K562 (cell line): ENCODE measurements at regions not wholly inside any gene's neighbourhood (a gene's known extent, or its start where the extent isn't known, plus 50 kb on each side); places are given as distances from the start of the nearest gene placed in this dataset.

Source experiments
- ATAC-seq: fragments of 200-7000 bp; cut with Tn5 transposase; 3 replicates; pipeline ENCODE4 v1.9.1; 2020; ENCODE audit warnings: moderate library complexity
- BruUV-seq: library from RNA; stranded (reverse); fragments of 400-500 nt; replicated peaks from 2 replicates; lab custom pipeline; 2021; lab: Mats Ljungman, UMichigan
- CTCF ChIA-PET: fragments of 300-600 bp; formaldehyde crosslinking; extraction: SDS; loops from one replicate; lab custom pipeline; 2021; ENCODE audit warnings: low intra/inter-chr PET ratio; lab: Yijun Ruan, JAX
- POLR2A ChIA-PET: fragments of 300-600, 350-650 bp; sonication (Branson Sonifier 250); formaldehyde crosslinking; extraction: SDS; loops from one replicate; lab custom pipeline; 2021; ENCODE audit warnings: antibody characterized with exemption, inconsistent platforms; lab: Yijun Ruan, JAX
- DNase-seq, 4 experiments: peaks; one replicate each; pipeline versions ENCODE4 v3.0.0 to v3.0.0-alpha.2; 2011 to 2018; ENCODE audit warnings: low spot score in 3 of 4, mixed read lengths in 3 of 4; ENCODE audit errors: extremely low read depth in 1 of 4
- FAIRE-seq: peaks from 2 replicates; lab custom pipeline; 2011; peaks lifted over from hg19 to GRCh38; lab: Jason Lieb, UNC
- H2AFZ ChIP-seq: 2 replicates; pipeline ENCODE4 v1.6.0; 2011; ENCODE audit warnings: low read depth, low read length, control low read depth, inconsistent platforms
- H3K27ac ChIP-seq: fragments of 200-600 bp; 3 replicates; pipeline ENCODE4 v1.8.0; 2011; ENCODE audit warnings: low read depth, mild to moderate bottlenecking, control low read depth, inconsistent platforms, low read length, moderate library complexity, mixed read lengths; ENCODE audit errors: extremely low read depth
- H3K27me3 ChIP-seq, 2 experiments: fragments of 300-600 bp in 1 of 2; 2 replicates in 1 of 2; 3 replicates in 1 of 2; pipeline versions ENCODE4 v1.6.0 to v1.8.0; 2011; ENCODE audit warnings: inconsistent platforms in 2 of 2, low read length in 2 of 2, mild to moderate bottlenecking in 1 of 2, mixed read lengths in 1 of 2, moderate library complexity in 1 of 2; ENCODE audit not compliant: control insufficient read depth in 2 of 2, insufficient read depth in 2 of 2
- H3K36me3 ChIP-seq: fragments of 300-600 bp; 3 replicates; pipeline ENCODE4 v1.8.0; 2011; ENCODE audit warnings: mild to moderate bottlenecking, low read length, inconsistent platforms; ENCODE audit not compliant: control insufficient read depth, insufficient read depth
- H3K4me1 ChIP-seq, 2 experiments: fragments of 200-600 bp in 1 of 2; replicated peaks in 1 of 2; 2 replicates in 1 of 2; 3 replicates in 1 of 2; pipeline versions ENCODE4 v1.5.1 to v1.8.0; 2011; ENCODE audit warnings: inconsistent platforms in 2 of 2, low read length in 2 of 2, mild to moderate bottlenecking in 1 of 2, mixed read lengths in 1 of 2, moderate library complexity in 1 of 2; ENCODE audit not compliant: control insufficient read depth in 2 of 2, insufficient read depth in 2 of 2
- H3K4me2 ChIP-seq: 2 replicates; pipeline ENCODE4 v1.6.1; 2011; ENCODE audit warnings: low read length, control low read depth, inconsistent platforms, mixed read lengths; ENCODE audit not compliant: insufficient read depth
- H3K4me3 ChIP-seq: fragments of 200-600 bp; sonication (generic), shearing (Covaris generic); 2 replicates; pipeline ENCODE4 v1.5.1; 2016; ENCODE audit warnings: control low read depth, inconsistent platforms
- H3K79me2 ChIP-seq: fragments of 200-600 bp; 3 replicates; pipeline ENCODE4 v1.8.0; 2011; ENCODE audit warnings: low read length, inconsistent platforms; ENCODE audit not compliant: control insufficient read depth, insufficient read depth
- H3K9ac ChIP-seq, 2 experiments: 2 replicates each; pipeline versions ENCODE4 v1.6.0 to v1.6.1; 2011; ENCODE audit warnings: low read depth in 2 of 2, low read length in 2 of 2, control low read depth in 1 of 2, inconsistent platforms in 1 of 2, mild to moderate bottlenecking in 1 of 2, mixed read lengths in 1 of 2; ENCODE audit not compliant: insufficient read depth in 1 of 2
- H3K9me1 ChIP-seq: one replicate; pipeline ENCODE4 v1.6.0; 2011; ENCODE audit warnings: inconsistent platforms, mild to moderate bottlenecking, low read length, moderate library complexity; ENCODE audit not compliant: control insufficient read depth, insufficient read depth
- H3K9me3 ChIP-seq: replicated peaks from 2 replicates; pipeline ENCODE4 v1.5.1; 2011; ENCODE audit warnings: low read depth, low read length, inconsistent platforms; ENCODE audit not compliant: control insufficient read depth, insufficient read depth
- H4K20me1 ChIP-seq: replicated peaks from 2 replicates; pipeline ENCODE4 v1.6.1; 2011; ENCODE audit warnings: low read length, inconsistent platforms, mixed read lengths; ENCODE audit not compliant: control insufficient read depth, insufficient read depth
- FOXK2 ChIP-seq, 2 experiments: fragments of 450-650 bp; IDR thresholded peaks in 1 of 2; conservative IDR thresholded peaks in 1 of 2; 2 replicates each; pipeline ENCODE4 v1.6.1; 2016; ENCODE audit warnings: low read depth in 2 of 2, mild to moderate bottlenecking in 1 of 2
- FOXP1 ChIP-seq: sonication (generic); formaldehyde crosslinking; IDR thresholded peaks from 2 replicates; pipeline ENCODE4 v1.8.0; 2022; ENCODE audit warnings: mild to moderate bottlenecking, missing genetic modification reagents
- POLR2H ChIP-seq: IDR thresholded peaks from 2 replicates; pipeline ENCODE4 v1.6.1; 2016; ENCODE audit warnings: missing genetic modification characterization, low read depth, mild to moderate bottlenecking, control low read depth, missing compliant biosample characterization, moderate library complexity
- PURB ChIP-seq: sonication (generic); formaldehyde crosslinking; IDR thresholded peaks from 2 replicates; pipeline ENCODE4 v1.9.0; 2021; ENCODE audit warnings: low read depth, mild to moderate bottlenecking, missing genetic modification reagents
- SMAD4 ChIP-seq: fragments of 250-450 bp; sonication (Bioruptor Pico); conservative IDR thresholded peaks from 2 replicates; pipeline ENCODE4 v1.8.0; 2021; ENCODE audit warnings: inconsistent platforms, mild to moderate bottlenecking, moderate library complexity
- TRIM28 ChIP-seq: fragments of 450-650 bp; IDR thresholded peaks from 2 replicates; pipeline ENCODE4 v1.6.1; 2017
- XRCC3 ChIP-seq: fragments of 450-650 bp; IDR thresholded peaks from 2 replicates; pipeline ENCODE4 v1.6.1; 2017; ENCODE audit warnings: mild to moderate bottlenecking, moderate library complexity
- ZNF232 ChIP-seq: sonication (generic); formaldehyde crosslinking; IDR thresholded peaks from 2 replicates; pipeline ENCODE4 v1.8.0; 2022; ENCODE audit warnings: mild to moderate bottlenecking, missing genetic modification reagents
- ZNF316 ChIP-seq: fragments of 450-650 bp; IDR thresholded peaks from 2 replicates; pipeline ENCODE4 v1.6.1; 2016
- ZNF354B ChIP-seq: fragments of 250-450 bp; sonication (Bioruptor Pico); IDR thresholded peaks from 2 replicates; pipeline ENCODE4 v1.4.0; 2020
- ZNF644 ChIP-seq: fragments of 200-800 bp; sonication (Bioruptor generic); IDR thresholded peaks from 2 replicates; pipeline ENCODE4 v1.6.1; 2016; ENCODE audit warnings: low read depth, missing genetic modification characterization, missing compliant biosample characterization
- WGBS: fragments of 100-300 bp; shearing (Covaris generic); methylation state at CpG from one replicate; pipeline ENCODE4 v1.1.6; 2016; ENCODE audit warnings: low coverage, mixed read lengths; ENCODE audit not compliant: insufficient coverage; ENCODE audit errors: missing lambda C conversion rate; 5-methylcytosine and 5-hydroxymethylcytosine counted together
- in situ Hi-C: fragments of 300-500 bp; cut with MboI; formaldehyde crosslinking; loops from 4 replicates; pipeline ENCODE4 v1.15.0; 2018; ENCODE audit warnings: inconsistent platforms, mixed read lengths
- intact Hi-C: fragments of 100-400 bp; cut with micrococcal nuclease; formaldehyde crosslinking; loops from 2 replicates; pipeline ENCODE4 v1.14.2; 2022
- TF ChIP-seq, protein P1 (sequence below): fragments of 450-650 bp; IDR thresholded peaks from 2 replicates; pipeline ENCODE4 v1.6.1; 2014; ENCODE audit warnings: low read depth, mild to moderate bottlenecking, moderate library complexity, borderline replicate concordance
- TF ChIP-seq, protein P2 (sequence below): IDR thresholded peaks from 2 replicates; pipeline ENCODE4 v1.6.1; 2014; ENCODE audit warnings: antibody characterized with exemption
- TF ChIP-seq, protein P3 (sequence below): fragments of 250-450 bp; sonication (Bioruptor Pico); IDR thresholded peaks from 2 replicates; pipeline ENCODE4 v1.8.0; 2021; ENCODE audit warnings: moderate library complexity, mild to moderate bottlenecking, inconsistent platforms

DNA sequence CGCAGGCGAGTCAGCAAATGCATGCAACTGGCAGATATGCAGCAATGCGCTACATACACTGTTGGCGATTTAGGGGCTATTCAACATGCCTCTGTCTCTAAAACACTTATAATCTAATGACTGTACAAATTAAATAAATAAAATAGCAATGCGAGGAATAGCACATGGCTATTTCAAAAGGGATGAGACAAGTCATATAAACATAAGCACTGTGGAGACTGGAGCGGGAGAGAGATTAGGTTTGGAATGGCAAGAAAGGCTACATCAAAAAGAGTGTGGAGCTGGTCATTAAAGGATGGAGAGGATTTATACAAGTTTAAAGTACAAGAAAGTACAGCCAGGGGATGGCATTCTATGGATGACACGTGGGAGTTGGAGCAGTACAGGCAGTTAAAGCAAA lies 523.5 kb upstream of the CAMK1G start:
- WGBS, result 0% methylated on average over 7 of the region's 7 CpGs
- no peaks in the 10 kb centered on the region for H3K4me1 ChIP-seq
- H3K27ac ChIP-seq, result no peak overlapping the region
- in situ Hi-C loops (no loop called here), intact Hi-C loops (no loop called here)
- no peaks in the 10 kb centered on the region for H3K36me3 ChIP-seq
- ChIA-PET POLR2A (no interaction called here), CTCF (no interaction called here)
- no peaks in the 10 kb centered on the region for H3K27me3 ChIP-seq
- H3K9ac ChIP-seq, result no peak overlapping the region
- BruUV-seq, result no TSS peak
- H2AFZ ChIP-seq, result no peak overlapping the region
- H4K20me1 ChIP-seq, result no peaks in the 10 kb centered on the region
- no peak overlapping the region for H3K4me3 ChIP-seq
- no peak overlapping the region for H3K4me2 ChIP-seq
- FAIRE-seq (no peak), DNase-seq (no peak), ATAC-seq (no peak)
- H3K9me3 ChIP-seq, result no peaks in the 10 kb centered on the region
- H3K9me1 ChIP-seq, result no peaks in the 10 kb centered on the region
- H3K79me2 ChIP-seq, result no peaks in the 10 kb centered on the region
- TF ChIP-seq PURB (no peak), ZNF232 (CRISPR knock-in tag) (no peak), SMAD4 (CRISPR knock-in tag) (no peak), TRIM28 (no peak), FOXP1 (no peak), POLR2H (tag) (no peak), ZNF316 (no peak), ZNF354B (no peak), ZNF644 (tag) (no peak), FOXK2 (conservative IDR thresholded peaks at IDR 0.05 in 1 of 2, IDR thresholded peaks at IDR 0.05 in 1 of 2; ENCODE audit: low read depth in 2 of 2) (no peak), XRCC3 (no peak)
- TF ChIP-seq, protein P1, sequence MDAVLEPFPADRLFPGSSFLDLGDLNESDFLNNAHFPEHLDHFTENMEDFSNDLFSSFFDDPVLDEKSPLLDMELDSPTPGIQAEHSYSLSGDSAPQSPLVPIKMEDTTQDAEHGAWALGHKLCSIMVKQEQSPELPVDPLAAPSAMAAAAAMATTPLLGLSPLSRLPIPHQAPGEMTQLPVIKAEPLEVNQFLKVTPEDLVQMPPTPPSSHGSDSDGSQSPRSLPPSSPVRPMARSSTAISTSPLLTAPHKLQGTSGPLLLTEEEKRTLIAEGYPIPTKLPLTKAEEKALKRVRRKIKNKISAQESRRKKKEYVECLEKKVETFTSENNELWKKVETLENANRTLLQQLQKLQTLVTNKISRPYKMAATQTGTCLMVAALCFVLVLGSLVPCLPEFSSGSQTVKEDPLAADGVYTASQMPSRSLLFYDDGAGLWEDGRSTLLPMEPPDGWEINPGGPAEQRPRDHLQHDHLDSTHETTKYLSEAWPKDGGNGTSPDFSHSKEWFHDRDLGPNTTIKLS, result no peak
- TF ChIP-seq, protein P2, sequence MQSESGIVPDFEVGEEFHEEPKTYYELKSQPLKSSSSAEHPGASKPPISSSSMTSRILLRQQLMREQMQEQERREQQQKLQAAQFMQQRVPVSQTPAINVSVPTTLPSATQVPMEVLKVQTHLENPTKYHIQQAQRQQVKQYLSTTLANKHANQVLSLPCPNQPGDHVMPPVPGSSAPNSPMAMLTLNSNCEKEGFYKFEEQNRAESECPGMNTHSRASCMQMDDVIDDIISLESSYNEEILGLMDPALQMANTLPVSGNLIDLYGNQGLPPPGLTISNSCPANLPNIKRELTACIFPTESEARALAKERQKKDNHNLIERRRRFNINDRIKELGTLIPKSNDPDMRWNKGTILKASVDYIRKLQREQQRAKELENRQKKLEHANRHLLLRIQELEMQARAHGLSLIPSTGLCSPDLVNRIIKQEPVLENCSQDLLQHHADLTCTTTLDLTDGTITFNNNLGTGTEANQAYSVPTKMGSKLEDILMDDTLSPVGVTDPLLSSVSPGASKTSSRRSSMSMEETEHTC, result no peak
- TF ChIP-seq, protein P3, sequence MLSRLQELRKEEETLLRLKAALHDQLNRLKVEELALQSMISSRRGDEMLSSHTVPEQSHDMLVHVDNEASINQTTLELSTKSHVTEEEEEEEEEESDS (CRISPR knock-in tag), result no peak
